HUES64 (cell line): ENCODE measurements at regions not wholly inside any gene's neighbourhood (a gene's known extent, or its start where the extent isn't known, plus 50 kb on each side); places are given as distances from the start of the nearest gene placed in this dataset.

ENCODE experiments used
- H3K27ac ChIP-seq: 2 replicates; pipeline ENCODE4 v1.7.0; 2013; ENCODE audit warnings: low read depth, low read length, inconsistent platforms
- H3K27me3 ChIP-seq: 2 replicates; pipeline ENCODE4 v1.6.1; 2013; ENCODE audit warnings: mild to moderate bottlenecking, low read length; ENCODE audit not compliant: insufficient read depth
- H3K36me3 ChIP-seq: 2 replicates; pipeline ENCODE4 v1.6.1; 2013; ENCODE audit warnings: mild to moderate bottlenecking, low read length; ENCODE audit not compliant: insufficient read depth
- H3K4me1 ChIP-seq: 2 replicates; pipeline ENCODE4 v1.6.1; 2013; ENCODE audit warnings: mild to moderate bottlenecking, low read length, moderate library complexity; ENCODE audit not compliant: insufficient read depth
- H3K4me3 ChIP-seq: 2 replicates; pipeline ENCODE4 v1.5.1; 2013; ENCODE audit warnings: mild to moderate bottlenecking, low read length, moderate library complexity
- H3K9ac ChIP-seq: 2 replicates; pipeline ENCODE4 v1.6.1; 2013; ENCODE audit warnings: mild to moderate bottlenecking, low read depth, low read length
- H3K9me3 ChIP-seq: 2 replicates; pipeline ENCODE4 v1.6.1; 2013; ENCODE audit warnings: low read depth, low read length; ENCODE audit not compliant: insufficient read depth
- WGBS: fragments of 150-250, 120-280 bp; methylation state at CpG from one replicate; pipeline ENCODE4 v1.1.7; 2013; ENCODE audit warnings: missing lambda C conversion rate; 5-methylcytosine and 5-hydroxymethylcytosine counted together

GRCh38 chr15:29322415-29322814, 52.8 kb upstream of the NSMCE3 start:
- 64% methylated on average over 6 of the region's 6 CpGs for WGBS
- Histone ChIP-seq H3K9me3 (0 out of 2 replicates have a peak, but pooled peaks cover 12% of the 10 kb centered on the region), H3K4me3 (no peak overlapping the region), H3K36me3 (no peaks in the 10 kb centered on the region), H3K9ac (no peak overlapping the region), H3K27me3 (no peaks in the 10 kb centered on the region), H3K27ac (no peak overlapping the region), H3K4me1 (peaks cover 24% of the 10 kb centered on the region)

GRCh38 chr15:29320420-29320819, 50.8 kb upstream of the NSMCE3 start:
- Histone ChIP-seq H3K9me3 (no peaks in the 10 kb centered on the region), H3K27me3 (no peaks in the 10 kb centered on the region), H3K9ac (no peak overlapping the region), H3K36me3 (no peaks in the 10 kb centered on the region), H3K27ac (no peak overlapping the region), H3K4me1 (peaks cover 24% of the 10 kb centered on the region), H3K4me3 (no peak overlapping the region)
- WGBS, result 73% methylated on average over 1 of the region's 1 CpG

- 22% methylated on average over 3 of the region's 3 CpGs for WGBS
- Histone ChIP-seq H3K4me1 (peaks cover 24% of the 10 kb centered on the region), H3K27me3 (no peaks in the 10 kb centered on the region), H3K9me3 (no peaks in the 10 kb centered on the region), H3K36me3 (no peaks in the 10 kb centered on the region), H3K4me3 (no peak overlapping the region), H3K9ac (no peak overlapping the region), H3K27ac (peak overlapping the region; percentile 11; the same call in 1 of the 2 replicates)
These were observed 50.2 kb upstream of the NSMCE3 start for GRCh38 chr15:29319823-29320222.
